Peyer's patch (tissue), 4 donors: ENCODE measurements at regions not wholly inside any gene's neighbourhood (a gene's known extent, or its start where the extent isn't known, plus 50 kb on each side); places are given as distances from the start of the nearest gene placed in this dataset.

Source experiments
- DNase-seq, 3 donors: peaks; one replicate each; pipeline ENCODE4 v3.0.0-alpha.2; 2017 to 2019
- H3K27ac ChIP-seq, 4 donors: fragments of 200-600 bp; sonication (generic); one replicate each; pipeline ENCODE4 v1.5.1; 2016 to 2019
- H3K27me3 ChIP-seq, 2 donors: fragments of 200-600 bp; sonication (generic); one replicate each; pipeline ENCODE4 v1.5.1; 2019
- H3K36me3 ChIP-seq, 3 donors: fragments of 200-600 bp; sonication (generic); one replicate each; pipeline ENCODE4 v1.5.1; 2016 to 2019
- H3K4me1 ChIP-seq, 4 donors: fragments of 200-600 bp; sonication (generic); one replicate each; pipeline ENCODE4 v1.5.1; 2016 to 2019
- H3K4me3 ChIP-seq, 4 donors: fragments of 200-600 bp; sonication (generic); 1 replicate in 3 of 4; 2 replicates in 1 of 4; pipeline ENCODE4 v1.5.1; 2016 to 2019; ENCODE audit warnings: mild to moderate bottlenecking in 1 of 4
- H3K9me3 ChIP-seq, 4 donors: fragments of 200-600 bp; sonication (generic); one replicate each; pipeline ENCODE4 v1.5.1; 2016 to 2019; ENCODE audit warnings: mild to moderate bottlenecking in 1 of 4
- CTCF ChIP-seq, 6 experiments: fragments of 450-650 bp in 4 of 6; fragments of 200-600 bp in 2 of 6; sonication (generic) in 1 of 6; IDR thresholded peaks; one replicate each; pipeline ENCODE4 v1.5.1; 2017 to 2019; ENCODE audit warnings: antibody characterized with exemption in 6 of 6, mild to moderate bottlenecking in 3 of 6, moderate library complexity in 1 of 6
- POLR2A ChIP-seq, 2 donors: fragments of 450-650 bp; IDR thresholded peaks; one replicate each; pipeline ENCODE4 v1.5.1; 2017; ENCODE audit warnings: antibody characterized with exemption in 2 of 2, mild to moderate bottlenecking in 2 of 2, moderate library complexity in 2 of 2

GRCh38 chrX:110944751-110945675 lies 149.4 kb upstream of the CHRDL1 start:
- no peak for DNase-seq
- Histone ChIP-seq H3K4me1 (no peaks in the 10 kb centered on the region), H3K36me3 (no peaks in the 10 kb centered on the region), H3K27ac (no peak overlapping the region), H3K27me3 (no peaks in the 10 kb centered on the region), H3K4me3 (no peak overlapping the region), H3K9me3 (no peaks in the 10 kb centered on the region)
- TF ChIP-seq POLR2A (IDR thresholded peaks at IDR 0.05), result no peak
- no peak for TF ChIP-seq CTCF (IDR thresholded peaks at IDR 0.05)

GRCh38 chrX:110944311-110944750 lies 148.7 kb upstream of the CHRDL1 start:
- TF ChIP-seq CTCF (IDR thresholded peaks at IDR 0.05), result no peak
- TF ChIP-seq POLR2A (IDR thresholded peaks at IDR 0.05), result no peak
- Histone ChIP-seq H3K27ac (no peak overlapping the region), H3K4me3 (no peak overlapping the region), H3K4me1 (no peaks in the 10 kb centered on the region), H3K9me3 (no peaks in the 10 kb centered on the region), H3K36me3 (no peaks in the 10 kb centered on the region), H3K27me3 (no peaks in the 10 kb centered on the region)
- no peak for DNase-seq

- no peak for TF ChIP-seq CTCF (IDR thresholded peaks at IDR 0.05)
- no peak for TF ChIP-seq POLR2A (IDR thresholded peaks at IDR 0.05)
- Histone ChIP-seq H3K4me1 (no peaks in the 10 kb centered on the region), H3K4me3 (no peak overlapping the region), H3K27me3 (no peaks in the 10 kb centered on the region), H3K9me3 (no peaks in the 10 kb centered on the region), H3K36me3 (no peaks in the 10 kb centered on the region), H3K27ac (no peak overlapping the region)
- no peak for DNase-seq
These were observed 146.3 kb upstream of the CHRDL1 start for GRCh38 chrX:110941906-110942305.

GRCh38 chrX:110938977-110939732 lies 143.5 kb upstream of the CHRDL1 start:
- H3K27ac ChIP-seq, result no peak overlapping the region
- no peak for TF ChIP-seq POLR2A (IDR thresholded peaks at IDR 0.05)
- TF ChIP-seq CTCF (IDR thresholded peaks at IDR 0.05), result no peak
- no peaks in the 10 kb centered on the region for H3K27me3 ChIP-seq
- no peak for DNase-seq
- H3K36me3 ChIP-seq, result no peaks in the 10 kb centered on the region
- H3K9me3 ChIP-seq, result no peaks in the 10 kb centered on the region
- no peak overlapping the region for H3K4me3 ChIP-seq
- no peaks in the 10 kb centered on the region for H3K4me1 ChIP-seq

GRCh38 chrX:110924871-110925270 lies 129.3 kb upstream of the CHRDL1 start:
- H3K4me3 ChIP-seq, result no peak overlapping the region
- no peaks in the 10 kb centered on the region for H3K27me3 ChIP-seq
- TF ChIP-seq CTCF (IDR thresholded peaks at IDR 0.05), result no peak
- no peaks in the 10 kb centered on the region for H3K36me3 ChIP-seq
- H3K4me1 ChIP-seq, result no peaks in the 10 kb centered on the region
- H3K9me3 ChIP-seq, result no peaks in the 10 kb centered on the region
- DNase-seq, result no peak
- H3K27ac ChIP-seq, result no peak overlapping the region
